ENCODE measurements at regions not wholly inside any gene's neighbourhood (a gene's known extent, or its start where the extent isn't known, plus 50 kb on each side); places are given as distances from the start of the nearest gene placed in this dataset.

- no peak for TF ChIP-seq POLR2A (IDR thresholded peaks at IDR 0.05)
- TF ChIP-seq CTCF (IDR thresholded peaks at IDR 0.05), result no peak
- no peaks in the 10 kb centered on the region for H3K36me3 ChIP-seq (replicated peaks in 1 of 2)
- H3K4me1 ChIP-seq (replicated peaks in 1 of 2), result no peaks in the 10 kb centered on the region
- no peak for DNase-seq
- H3K27ac ChIP-seq, result no peak overlapping the region
- WGBS, 4 donors, result 64 to 86% (median 75%) methylated on average over 2 of the region's 2 CpGs
- H3K4me3 ChIP-seq, result no peak overlapping the region
- H3K9me3 ChIP-seq (replicated peaks in 1 of 3), result no peaks in the 10 kb centered on the region
- intact Hi-C loops (cut with DNase I), result no loop called here
- no peaks in the 10 kb centered on the region for H3K27me3 ChIP-seq
These were observed 288.0 kb upstream of the SEMA3C start for GRCh38 chr7:81206667-81207360.

- intact Hi-C loops (cut with DNase I), result no loop called here
- no peaks in the 10 kb centered on the region for H3K9me3 ChIP-seq (replicated peaks in 1 of 3)
- no peak for TF ChIP-seq CTCF (IDR thresholded peaks at IDR 0.05)
- TF ChIP-seq POLR2A (IDR thresholded peaks at IDR 0.05), result no peak
- no peaks in the 10 kb centered on the region for H3K4me1 ChIP-seq (replicated peaks in 1 of 2)
- H3K36me3 ChIP-seq (replicated peaks in 1 of 2), result no peaks in the 10 kb centered on the region
- H3K27me3 ChIP-seq, result no peaks in the 10 kb centered on the region
- H3K4me3 ChIP-seq, result no peak overlapping the region
- H3K27ac ChIP-seq, result no peak overlapping the region
- DNase-seq, result no peak
- 71 to 72% (median 72%) methylated on average over 3 of the region's 3 CpGs for WGBS, 4 donors
These were observed 287.4 kb upstream of the SEMA3C start for GRCh38 chr7:81206217-81206616.

- Histone ChIP-seq H3K4me3 (no peak overlapping the region), H3K27ac (no peak overlapping the region), H3K36me3 (replicated peaks in 1 of 2) (no peaks in the 10 kb centered on the region), H3K4me1 (replicated peaks in 1 of 2) (no peaks in the 10 kb centered on the region), H3K9me3 (replicated peaks in 1 of 3) (no peaks in the 10 kb centered on the region), H3K27me3 (no peaks in the 10 kb centered on the region)
- intact Hi-C loops (cut with DNase I), result no loop called here
- no peak for DNase-seq
- 83 to 88% (median 85%) methylated on average over 5 of the region's 5 CpGs for WGBS, 4 donors
- TF ChIP-seq POLR2A (IDR thresholded peaks at IDR 0.05), result no peak
- TF ChIP-seq CTCF (IDR thresholded peaks at IDR 0.05), result no peak
These were observed 282.3 kb upstream of the SEMA3C start for GRCh38 chr7:81201188-81201587.

- 56 to 72% (median 65%) methylated on average over 1 of the region's 1 CpG for WGBS, 4 donors
- intact Hi-C loops (cut with DNase I), result no loop called here
- no peaks in the 10 kb centered on the region for H3K9me3 ChIP-seq (replicated peaks in 1 of 3)
- H3K4me3 ChIP-seq, result no peak overlapping the region
- DNase-seq, result no peak
- H3K27me3 ChIP-seq, result no peaks in the 10 kb centered on the region
- no peaks in the 10 kb centered on the region for H3K4me1 ChIP-seq (replicated peaks in 1 of 2)
- TF ChIP-seq POLR2A (IDR thresholded peaks at IDR 0.05) (no peak), CTCF (IDR thresholded peaks at IDR 0.05) (no peak)
- H3K27ac ChIP-seq, result no peak overlapping the region
- H3K36me3 ChIP-seq (replicated peaks in 1 of 2), result no peaks in the 10 kb centered on the region
These were observed 279.9 kb upstream of the SEMA3C start for GRCh38 chr7:81198766-81199165.

Data from adrenal gland (tissue), 9 donors.